C1 segment of cervical spinal cord (tissue), 14 donors: ENCODE measurements at regions not wholly inside any gene's neighbourhood (a gene's known extent, or its start where the extent isn't known, plus 50 kb on each side); places are given as distances from the start of the nearest gene placed in this dataset.

Experiments
- DNase-seq, 14 donors: peaks; one replicate each; lab custom pipeline; 2025; lab: John Stamatoyannopoulos, UW

DNA sequence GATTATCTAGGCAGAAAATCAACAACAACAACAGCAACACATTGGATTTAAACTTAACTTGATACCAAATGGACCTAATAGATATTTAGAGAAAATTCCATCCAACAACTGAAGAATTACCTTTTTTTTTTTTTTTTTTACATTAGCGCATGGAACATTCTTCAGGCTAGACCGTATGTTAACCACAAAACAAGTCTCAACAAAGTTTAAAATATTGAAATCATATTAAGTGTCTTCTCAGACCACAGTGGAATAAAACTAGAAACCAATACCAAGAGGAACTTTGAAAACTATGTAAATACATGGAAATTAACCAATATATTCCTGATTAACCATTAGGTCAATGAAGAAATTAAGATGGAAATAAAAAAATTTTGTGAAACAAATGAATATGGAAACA is 315.8 kb downstream of the CSNK1G3 start:
- DNase-seq = no peak

DNA sequence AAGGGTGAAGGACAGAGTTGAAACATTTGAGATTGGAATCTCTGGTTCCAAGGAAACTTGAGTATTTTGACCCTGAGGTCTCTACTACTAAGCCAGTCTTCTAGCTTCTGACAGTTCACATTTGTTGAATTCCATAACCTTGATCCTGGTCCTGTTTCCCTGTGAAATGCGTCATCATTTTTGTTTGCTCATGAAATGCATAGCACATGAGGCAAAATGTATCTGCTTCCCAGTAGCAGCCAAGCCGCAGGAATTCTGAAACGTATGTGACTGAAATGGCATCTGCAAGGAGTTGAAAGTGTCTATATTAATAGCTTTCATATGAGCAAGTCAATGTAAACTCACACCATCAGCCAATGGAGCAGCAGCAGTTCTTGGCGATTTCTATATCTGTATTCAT is 307.9 kb downstream of the CSNK1G3 start:
- DNase-seq = no peak

DNA sequence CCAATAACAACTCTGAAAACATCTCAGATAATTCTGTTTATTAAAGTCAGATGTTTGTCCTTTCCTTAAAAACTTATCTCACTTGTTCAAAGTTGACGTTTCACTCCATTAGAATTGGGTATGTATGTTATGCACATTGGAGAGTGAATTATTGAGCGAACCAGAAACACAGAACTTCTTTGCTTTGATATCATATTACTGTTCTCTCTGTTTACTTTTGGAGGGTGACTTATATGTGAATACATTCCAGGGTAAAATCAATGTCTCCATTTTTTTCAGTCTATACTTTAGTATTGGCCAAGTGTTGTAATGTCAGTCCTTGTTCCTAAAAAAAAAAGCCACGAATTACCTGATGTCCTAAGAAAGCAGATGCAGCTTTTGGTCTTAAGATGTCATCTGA is 307.4 kb downstream of the CSNK1G3 start:
- no peak for DNase-seq

DNA sequence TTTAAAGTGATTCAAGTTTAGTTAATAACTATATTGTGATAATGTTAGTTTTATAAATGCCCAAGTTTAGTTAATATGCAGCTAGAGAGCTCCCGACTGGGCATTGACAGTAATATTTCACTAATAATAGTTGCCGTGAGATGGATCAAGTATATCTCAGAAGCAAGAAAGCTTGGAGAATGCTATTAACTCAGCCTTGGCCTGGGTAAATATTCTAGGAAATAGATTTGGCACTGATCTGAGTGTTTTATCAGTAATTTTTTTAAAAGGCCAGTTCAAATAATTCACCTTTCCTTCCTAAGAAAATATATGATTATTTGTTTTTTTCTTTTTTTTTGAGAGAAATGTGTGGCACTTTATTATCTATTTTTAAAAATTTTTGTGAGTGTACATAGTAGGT is 305.3 kb downstream of the CSNK1G3 start:
- DNase-seq = no peak

DNA sequence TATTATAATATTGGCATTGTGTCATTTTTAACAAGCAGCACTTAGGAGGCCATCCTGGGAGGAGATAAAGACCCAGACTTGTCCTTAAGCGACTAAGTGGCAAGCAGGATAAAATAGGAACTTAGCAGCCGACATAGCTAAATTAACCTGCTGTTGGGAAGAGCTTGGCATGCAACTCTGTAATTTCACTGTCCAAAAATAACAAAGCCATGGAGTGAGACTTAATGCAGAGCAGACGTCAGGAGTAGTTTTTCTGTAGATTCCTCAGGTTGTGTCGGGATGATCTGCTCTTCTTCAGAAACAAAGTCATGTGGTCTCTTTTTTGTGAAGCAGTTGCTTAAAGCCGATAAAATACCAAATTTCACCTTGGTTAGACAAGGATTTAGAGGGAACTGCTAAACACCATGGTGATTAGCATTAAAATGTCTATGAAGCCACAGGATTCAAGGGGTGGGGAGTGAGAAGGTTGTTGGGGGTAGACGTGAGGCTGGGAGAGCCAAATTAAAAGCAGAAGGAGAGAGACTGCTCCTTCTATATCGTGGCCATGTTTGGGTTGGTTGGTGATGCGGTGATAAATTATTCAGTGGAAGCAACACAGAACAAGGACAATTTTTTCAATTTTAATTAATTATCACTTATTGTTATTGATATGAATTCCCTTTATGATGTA is 303.0 kb downstream of the CSNK1G3 start:
- DNase-seq = no peak

DNA sequence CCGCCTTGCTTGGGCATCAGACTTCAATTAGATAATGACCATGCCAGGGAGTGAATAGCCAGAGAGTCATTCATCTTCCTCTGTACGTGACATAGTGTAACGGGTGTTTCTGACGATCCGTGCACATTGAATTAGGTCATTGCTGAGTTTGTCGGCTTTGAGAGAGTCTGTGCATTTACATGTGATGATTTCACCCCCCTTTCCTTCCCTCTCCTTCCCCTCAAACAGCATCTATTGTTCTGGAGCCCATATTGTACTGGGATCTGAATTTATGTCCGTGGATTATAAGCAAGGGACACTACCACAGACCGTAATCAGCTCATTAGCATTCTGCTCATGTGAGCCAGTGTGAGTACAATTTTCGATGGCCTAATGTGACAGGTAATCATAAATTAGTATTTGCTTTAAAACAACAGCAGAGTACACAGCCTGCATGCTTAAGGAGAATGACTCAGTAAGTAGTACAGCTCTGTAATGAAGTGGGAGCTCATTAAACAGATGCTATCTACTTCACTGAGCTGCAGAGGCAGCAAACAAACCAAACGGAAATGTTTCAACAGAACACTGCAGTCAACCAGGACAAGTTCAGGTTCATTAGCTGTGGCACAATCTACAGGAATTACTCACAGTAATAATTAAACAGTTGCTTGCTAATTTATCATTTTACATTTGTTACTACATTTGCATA is 302.1 kb downstream of the CSNK1G3 start:
- peak in 4 of 14 donors; percentile 19 to 68 (median 28) for DNase-seq

DNA sequence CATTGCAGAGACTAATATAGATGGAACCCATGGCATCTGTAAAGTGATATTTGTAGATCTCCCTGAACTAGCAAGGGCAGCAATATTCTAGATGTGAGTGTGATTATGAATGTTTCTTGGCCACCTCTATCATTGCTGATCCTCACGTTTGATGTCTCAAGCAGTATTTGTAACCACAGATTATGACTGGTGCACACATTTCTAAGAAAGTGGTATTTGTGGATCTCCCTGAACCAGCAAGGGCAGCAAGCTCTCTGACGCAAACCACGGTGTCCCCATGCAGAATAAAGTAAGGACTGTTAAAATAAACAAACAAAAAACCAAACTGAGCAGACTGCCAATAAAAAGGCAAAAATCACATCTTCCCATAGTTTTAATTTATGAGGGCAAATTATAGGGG is 301.3 kb downstream of the CSNK1G3 start:
- no peak for DNase-seq

DNA sequence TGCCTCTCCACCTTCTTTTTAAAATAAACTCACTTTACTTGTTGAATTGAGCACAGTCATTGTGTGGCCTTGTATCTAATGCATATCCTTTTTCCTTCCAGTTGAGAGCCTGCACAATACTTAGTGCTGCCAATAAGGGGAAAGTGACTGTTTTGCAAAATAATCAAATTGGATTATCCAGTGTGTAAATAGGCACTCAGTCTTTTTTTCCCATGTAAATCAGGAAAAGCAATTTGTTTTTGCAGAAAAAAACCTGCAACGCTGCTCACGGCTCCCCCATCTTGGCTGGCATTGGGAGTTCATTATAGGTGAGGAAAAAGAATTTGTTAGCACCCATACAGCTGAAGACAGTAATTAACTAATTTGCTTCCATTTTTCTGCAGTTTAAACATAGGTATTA is 299.9 kb downstream of the CSNK1G3 start:
- no peak for DNase-seq

DNA sequence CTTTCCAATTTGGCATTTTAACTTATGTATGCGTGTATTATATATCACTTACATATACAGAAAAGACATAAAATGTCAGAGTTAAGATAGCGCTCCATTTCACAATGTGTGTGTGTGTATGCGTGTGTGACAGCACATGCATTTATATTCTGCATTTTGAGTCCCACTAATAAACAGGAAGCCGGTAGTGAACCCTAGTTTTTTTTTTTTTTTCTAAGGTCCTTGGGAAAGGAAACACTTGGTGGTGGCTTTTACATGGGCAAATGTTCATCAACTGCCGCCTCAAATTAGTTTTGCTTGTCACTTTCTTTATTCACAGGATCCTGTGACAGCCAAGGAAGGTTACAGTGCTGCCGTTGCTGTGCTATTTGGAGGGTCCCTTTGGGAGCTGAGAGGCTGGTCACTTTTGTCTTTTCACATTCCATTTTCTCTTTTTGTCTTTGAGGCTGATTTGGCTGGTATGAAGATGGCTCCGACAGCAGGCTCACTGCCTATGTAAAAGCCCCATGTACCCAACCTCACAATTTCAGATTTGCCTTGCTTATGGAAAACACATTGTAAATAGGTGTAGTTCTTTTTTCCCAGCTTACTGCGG is 298.9 kb downstream of the CSNK1G3 start:
- no peak for DNase-seq

DNA sequence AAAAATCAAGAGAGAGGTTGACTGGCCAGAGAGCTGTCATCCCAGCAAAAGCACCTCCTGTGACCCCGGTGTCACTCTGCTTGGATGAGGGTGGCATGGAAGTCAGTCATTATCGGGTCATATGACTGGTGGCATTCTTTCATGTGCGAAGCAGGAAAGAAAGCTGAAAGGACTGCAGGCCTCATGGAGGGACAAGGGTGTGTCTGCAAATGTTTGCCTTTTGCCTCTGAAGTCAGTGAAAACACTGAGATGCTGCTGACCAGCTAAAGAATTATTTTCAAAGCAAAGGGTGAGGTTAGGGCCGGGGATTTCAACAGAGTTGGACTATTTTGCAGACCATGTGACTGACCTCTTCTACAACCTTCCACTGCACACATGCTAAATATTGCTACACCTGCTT is 298.3 kb downstream of the CSNK1G3 start:
- no peak for DNase-seq

DNA sequence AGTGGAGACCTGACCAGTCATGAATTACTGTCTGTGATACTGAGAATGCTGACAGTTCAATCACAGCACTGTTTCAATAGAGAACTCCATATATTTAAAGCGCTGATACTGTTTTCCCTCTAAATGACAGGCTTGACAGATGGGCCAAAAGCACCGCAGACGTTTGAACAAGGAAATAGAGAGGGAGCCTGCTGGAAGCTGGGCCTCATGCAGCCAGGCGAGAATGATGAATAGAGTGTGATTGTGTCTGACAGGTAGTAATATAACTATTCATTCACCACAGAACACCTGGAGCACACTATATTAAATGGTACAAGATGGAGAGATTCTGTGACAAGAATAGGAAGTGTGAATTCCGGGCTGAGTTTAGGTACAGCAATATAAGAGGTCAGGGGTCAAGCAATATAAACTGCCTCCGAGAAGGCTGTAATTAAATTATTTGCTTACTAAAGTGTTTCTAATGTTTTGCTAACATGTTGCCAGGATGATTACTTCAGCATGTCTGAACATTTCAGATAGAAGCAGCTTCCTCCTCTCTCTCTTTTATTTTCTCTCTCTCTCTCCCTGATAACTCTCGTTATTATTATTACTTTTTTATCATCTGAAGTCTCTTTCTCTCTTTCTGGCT is 297.7 kb downstream of the CSNK1G3 start:
- DNase-seq = peak in 1 of 14 donors; percentile 46

DNA sequence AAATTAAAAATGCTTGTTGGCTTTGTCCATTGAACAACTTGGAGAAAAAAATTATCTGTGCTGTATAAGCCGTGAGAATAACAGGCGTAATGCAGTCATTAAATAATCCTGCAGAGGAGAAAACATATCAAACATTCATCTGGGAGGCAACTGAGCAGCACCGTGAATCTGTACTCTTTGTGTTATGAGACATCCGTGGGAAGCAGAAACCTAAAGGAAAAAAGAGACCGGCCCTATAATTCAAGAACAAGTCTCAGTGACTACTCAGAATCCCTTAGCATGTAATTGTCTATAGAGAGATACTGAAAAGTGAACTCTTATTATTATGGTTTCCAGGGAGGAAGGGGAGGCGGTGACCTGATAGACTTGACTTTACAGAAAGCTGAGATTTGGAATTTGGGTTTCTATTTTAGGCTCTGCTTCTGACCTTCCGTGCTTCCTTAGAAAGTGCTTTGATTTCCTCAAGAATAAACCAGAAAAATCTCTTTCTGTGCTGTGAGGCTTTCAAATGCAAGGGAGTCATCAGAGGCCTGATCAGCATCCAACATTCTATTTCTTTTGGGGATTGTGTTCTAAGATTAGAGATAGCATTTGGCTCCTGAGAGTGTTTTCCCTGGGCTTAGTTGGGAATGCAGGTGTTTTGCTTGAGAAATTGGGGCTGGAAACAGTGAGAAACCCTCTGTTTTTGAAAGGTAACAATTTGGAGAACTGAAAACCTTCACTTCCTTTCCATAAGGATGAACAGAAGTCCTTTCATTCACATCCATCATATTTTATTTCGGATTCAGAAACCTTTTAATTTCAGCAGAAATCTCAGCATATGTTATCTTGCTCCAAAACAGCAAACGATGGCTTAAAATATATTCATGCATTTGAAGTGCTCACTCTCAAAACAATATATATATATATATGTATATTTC is 296.7 kb downstream of the CSNK1G3 start:
- peak in 1 of 14 donors; percentile 12 for DNase-seq

DNA sequence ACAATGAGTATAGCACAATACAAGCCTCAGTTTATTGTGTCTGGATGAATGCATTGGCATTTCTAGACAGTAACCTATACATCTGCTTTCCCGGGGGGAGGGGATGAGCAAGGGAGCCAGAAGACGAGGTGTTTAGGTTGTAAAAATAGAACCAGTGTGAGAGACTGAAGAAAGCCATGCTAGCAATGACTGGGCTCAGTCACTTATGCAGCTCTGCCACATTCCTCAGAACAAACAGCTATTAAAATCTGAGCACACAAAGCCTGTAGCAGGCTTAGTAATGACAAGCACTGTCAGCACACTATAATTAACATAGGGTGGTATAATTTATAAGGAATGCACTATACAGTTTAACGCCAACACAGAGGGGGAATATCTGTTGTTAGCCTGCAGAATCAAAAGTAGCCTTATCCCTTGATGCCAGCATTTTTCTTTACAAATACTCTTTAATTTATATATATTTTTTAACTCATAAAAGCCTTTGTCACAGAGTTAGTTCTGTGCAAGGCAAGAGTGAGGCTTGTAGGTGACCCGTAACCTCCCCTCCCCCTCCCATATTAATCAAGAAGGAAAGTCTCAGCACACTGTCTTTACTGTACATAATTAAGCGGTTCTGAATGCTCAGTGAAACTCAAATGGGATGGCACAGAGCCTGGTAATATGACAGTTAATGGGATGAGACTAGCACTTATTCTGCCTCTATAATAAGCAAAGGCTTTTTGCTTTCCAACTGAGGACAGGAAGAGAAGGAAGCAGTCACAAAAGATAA is 295.4 kb downstream of the CSNK1G3 start:
- DNase-seq = peak in 1 of 14 donors; percentile 22

DNA sequence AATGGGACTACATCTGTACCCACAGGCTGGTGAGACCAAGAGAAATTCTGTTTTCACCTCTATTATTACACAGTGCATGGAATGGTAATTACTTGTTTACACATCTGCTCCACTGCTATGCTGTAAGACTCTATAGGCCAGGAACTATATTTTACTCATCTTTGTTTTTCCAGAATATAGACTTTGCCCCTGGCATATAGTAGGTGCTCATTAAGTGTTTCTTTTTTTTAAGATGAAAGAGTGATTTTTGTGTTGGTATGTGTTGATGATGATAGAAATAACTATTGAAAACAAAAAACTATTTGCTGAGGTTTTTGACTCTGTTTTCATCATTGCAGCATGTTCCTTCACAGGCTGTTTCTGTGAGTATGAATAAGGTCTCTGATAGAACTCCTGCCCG is 294.7 kb downstream of the CSNK1G3 start:
- no peak for DNase-seq

DNA sequence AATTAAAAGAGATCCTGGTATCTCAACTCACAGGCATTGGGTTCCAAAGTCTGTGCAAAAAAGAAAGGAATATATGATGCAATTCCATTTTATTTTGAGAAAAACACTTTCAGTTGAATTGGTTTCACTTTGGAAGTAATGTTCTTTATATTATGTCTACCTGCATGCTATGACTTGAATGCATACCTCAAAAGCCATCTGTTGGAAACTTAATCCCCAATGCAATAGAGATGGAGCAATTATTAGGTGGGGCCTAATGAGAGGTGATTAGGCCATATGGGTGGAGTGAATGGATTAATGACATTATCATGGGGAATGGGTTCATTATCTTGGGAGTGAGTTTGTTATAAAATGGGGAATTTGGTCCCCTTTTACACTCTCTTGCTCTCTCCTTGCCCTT is 293.3 kb downstream of the CSNK1G3 start:
- DNase-seq = no peak

DNA sequence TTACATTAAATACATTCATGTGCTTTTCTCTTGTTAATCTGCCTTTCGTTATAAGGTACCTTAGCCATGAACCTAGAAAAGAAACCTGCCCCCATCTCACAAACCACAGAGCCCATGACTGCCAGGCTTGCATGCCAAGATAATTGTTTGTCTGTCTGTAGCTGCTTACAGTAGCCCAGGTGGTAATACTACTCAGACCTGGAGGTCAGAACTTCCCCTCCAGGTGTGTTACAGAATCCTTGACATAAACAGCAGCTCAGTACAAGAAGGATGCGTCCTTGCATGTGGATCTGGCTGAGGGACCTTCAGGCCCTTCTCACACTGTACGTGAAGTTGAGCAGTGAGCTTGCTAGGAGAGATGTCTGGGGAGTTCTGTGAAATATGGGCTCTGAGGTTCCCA is 291.4 kb downstream of the CSNK1G3 start:
- DNase-seq = no peak

DNA sequence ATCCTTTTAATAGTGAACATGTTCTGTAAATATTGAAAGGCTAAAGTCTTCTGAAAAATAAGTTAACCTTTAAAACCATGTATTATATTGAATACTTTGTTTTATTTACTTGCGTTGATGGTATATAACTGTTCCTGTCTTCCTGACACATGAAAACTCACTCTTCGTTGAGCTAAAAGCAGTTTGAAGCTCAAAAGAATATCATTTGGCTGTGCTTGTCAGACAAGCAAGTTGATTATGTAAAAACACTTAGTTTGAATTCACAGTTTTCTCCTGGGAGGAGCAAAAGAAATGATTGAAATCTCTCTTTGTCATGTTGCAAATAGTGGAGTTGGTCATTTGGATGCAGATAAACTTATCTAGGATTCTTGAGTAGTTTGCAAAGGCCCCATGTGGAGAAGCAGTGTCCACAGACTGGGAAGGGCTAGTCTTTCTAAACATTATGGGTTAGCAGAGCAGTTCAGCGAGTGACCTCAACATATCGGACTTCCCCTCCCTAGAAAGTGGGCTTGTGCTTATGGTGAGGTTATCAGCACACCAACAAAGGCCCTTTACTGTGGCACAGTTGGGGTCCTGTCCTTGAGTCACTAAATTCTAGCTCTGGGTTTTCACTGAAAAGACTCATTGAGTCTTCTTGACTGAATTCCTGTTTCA is 290.4 kb downstream of the CSNK1G3 start:
- no peak for DNase-seq

DNA sequence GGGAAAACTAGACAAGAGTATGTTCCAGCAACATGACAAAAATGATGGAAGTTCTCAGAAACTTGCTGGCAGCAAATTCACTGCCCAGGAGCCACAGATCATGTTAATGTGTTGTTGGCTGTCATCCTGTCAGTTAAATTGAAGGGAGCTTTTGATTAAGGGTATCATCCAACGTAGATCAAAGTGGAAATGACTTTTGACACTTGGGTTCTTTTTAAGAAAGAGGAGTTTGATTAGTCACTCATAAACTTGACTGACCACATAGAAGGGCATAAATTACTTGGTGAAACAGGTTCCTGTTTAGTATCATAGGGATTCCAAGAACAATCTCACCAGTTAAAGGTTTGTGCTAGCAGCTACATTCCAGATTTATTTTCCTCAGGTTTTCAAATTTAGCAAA is 288.7 kb downstream of the CSNK1G3 start:
- no peak for DNase-seq

DNA sequence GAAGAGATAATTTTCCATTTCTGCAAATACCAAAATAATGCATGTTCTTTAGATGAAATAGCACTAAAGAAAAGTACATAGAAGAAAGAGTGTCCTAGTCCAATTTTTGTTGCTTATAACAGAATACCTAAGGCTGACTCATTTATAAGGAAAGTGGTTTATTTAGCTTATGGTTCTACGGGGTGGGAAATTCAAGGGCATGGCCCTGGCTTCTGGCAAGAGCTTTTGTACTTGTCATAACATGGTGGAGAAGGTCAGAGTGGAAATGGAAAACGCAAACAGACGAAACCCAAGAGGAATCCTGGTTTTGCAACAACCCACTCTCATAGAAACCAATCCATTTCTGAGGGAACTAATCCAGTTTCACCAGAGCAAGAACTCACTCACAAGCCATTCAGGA is 283.7 kb downstream of the CSNK1G3 start:
- no peak for DNase-seq

DNA sequence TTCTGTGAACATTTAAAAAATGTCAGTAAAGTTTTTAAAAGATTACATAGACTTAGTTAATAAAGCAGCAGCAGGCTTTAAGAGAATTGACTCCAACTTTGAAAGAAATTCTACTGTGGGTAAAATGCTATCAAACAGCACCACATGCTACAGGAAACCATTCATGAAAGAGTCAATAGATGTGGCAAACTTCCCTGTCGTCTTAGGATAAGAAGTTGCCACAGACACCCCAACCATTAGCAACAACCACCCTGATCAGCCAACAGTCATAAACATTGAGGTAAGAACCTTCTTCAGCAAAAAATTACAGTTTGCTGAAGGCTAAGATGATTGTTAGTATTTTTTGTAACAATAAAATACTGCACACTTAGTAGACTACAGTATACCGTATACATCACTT is 278.2 kb downstream of the CSNK1G3 start:
- no peak for DNase-seq
